ENCODE measurements at regions not wholly inside any gene's neighbourhood (a gene's known extent, or its start where the extent isn't known, plus 50 kb on each side); places are given as distances from the start of the nearest gene placed in this dataset.

DNA sequence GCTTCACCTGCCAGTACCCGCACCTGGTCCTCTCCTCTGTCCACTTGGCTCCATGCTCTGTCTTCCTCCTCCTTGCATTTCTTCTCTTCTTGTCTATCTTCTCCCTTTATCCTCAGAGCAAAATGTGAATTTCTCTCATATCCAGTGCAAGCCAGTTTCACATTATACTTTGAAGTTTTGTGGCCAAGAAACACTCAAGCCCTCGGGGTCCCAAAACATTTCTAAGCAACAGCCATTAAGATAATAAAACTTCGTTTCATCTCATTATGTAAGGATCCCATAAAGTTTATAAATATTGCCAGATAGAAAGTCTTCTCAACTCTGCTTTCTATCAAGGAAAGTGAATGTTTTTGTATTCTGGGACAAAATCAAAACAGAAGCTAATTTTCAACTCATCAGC, 178.8 kb downstream of the SNX18 start:
- TF ChIP-seq, protein P1, sequence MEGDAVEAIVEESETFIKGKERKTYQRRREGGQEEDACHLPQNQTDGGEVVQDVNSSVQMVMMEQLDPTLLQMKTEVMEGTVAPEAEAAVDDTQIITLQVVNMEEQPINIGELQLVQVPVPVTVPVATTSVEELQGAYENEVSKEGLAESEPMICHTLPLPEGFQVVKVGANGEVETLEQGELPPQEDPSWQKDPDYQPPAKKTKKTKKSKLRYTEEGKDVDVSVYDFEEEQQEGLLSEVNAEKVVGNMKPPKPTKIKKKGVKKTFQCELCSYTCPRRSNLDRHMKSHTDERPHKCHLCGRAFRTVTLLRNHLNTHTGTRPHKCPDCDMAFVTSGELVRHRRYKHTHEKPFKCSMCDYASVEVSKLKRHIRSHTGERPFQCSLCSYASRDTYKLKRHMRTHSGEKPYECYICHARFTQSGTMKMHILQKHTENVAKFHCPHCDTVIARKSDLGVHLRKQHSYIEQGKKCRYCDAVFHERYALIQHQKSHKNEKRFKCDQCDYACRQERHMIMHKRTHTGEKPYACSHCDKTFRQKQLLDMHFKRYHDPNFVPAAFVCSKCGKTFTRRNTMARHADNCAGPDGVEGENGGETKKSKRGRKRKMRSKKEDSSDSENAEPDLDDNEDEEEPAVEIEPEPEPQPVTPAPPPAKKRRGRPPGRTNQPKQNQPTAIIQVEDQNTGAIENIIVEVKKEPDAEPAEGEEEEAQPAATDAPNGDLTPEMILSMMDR (IDR thresholded peaks at IDR 0.05): no peak
- no peaks in the 10 kb centered on the region for H3K9me3 ChIP-seq
- no peaks in the 10 kb centered on the region for H3K27me3 ChIP-seq
- H3K27ac ChIP-seq: no peak overlapping the region
- no peak for DNase-seq (ENCODE audit: low spot score)
- no peak overlapping the region for H3K4me3 ChIP-seq
- H3K36me3 ChIP-seq: no peaks in the 10 kb centered on the region
- H3K4me1 ChIP-seq: peaks cover 0 to 5% of the 10 kb centered on the region in 2 donors

DNA sequence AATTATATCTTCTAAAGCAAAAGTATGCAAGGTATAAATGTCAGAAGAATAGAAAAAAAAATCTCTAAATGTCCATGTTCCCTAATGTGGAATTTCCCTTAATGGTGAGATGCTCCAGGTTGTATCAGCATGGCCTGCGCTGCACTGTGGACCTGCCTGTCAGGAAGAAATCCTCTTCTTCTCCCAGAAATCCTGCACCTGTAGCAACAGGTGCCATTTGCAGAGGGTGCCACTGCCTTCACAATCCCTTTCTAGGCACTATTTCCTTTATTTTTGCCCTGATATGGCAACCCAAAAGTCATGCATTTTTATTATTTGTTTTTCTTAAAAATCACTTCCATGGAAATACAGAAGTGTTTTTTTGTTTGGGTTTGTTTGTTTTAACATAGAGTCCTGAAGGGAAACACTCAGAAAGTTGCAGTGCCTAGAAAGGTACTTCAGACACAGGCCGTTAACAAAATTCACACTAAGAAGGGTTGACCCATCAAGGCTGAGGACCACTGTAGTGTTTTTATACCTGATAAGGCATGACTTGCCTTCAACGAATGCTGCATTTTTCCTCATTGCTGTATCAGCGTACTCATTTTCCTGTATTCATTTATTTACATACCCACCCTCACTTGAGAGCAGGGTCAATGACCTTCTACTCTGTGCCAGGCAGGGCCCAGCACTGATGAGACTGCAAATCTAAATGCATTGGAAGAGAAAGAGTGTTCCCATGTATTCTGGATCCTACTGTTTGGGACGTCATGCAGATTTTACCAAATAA, 177.8 kb downstream of the SNX18 start:
- Histone ChIP-seq H3K4me1 (peaks cover 0 to 5% of the 10 kb centered on the region in 2 donors), H3K27me3 (no peaks in the 10 kb centered on the region), H3K9me3 (no peaks in the 10 kb centered on the region), H3K36me3 (no peaks in the 10 kb centered on the region), H3K4me3 (no peak overlapping the region), H3K27ac (no peak overlapping the region)
- no peak for DNase-seq (ENCODE audit: low spot score)
- TF ChIP-seq, protein P1 (IDR thresholded peaks at IDR 0.05): no peak

DNA sequence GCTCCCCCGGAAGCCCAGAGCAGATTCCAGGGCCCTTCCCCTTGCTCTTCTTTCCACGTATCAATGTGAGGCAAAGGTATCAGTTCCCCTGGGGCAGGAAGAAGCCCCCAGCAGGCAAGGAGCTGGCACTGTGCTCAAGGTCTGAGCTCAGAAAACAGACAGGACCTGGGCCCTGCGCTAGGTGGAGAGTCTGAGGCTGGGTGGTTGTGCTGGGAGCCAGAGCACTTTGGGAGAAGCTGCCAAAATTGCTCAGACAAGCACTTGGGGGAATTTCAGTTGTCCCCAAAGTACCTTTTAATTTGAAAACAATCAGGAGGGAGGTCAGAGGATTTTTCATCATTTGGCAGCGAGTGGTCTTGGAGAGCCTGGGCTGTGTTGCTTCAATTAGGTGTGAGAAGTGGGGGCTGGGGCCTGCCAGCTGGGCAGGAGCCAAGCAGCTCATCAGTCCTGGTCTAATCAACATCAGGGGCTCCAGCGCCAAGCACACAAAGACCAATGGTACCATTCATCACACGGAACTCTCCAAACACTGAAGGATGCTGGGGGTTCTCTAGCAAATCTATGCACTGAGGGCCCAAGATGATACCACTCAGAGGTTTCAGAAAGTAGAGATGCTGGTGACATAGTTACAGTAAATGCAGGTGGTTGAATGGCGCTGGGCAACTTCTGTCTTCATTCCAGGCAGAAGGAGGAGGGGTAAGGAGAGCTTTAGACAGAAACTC, 176.5 kb downstream of the SNX18 start:
- H3K9me3 ChIP-seq: no peaks in the 10 kb centered on the region
- H3K4me3 ChIP-seq: no peak overlapping the region
- H3K27ac ChIP-seq: no peak overlapping the region
- peaks cover 0 to 5% of the 10 kb centered on the region in 2 donors for H3K4me1 ChIP-seq
- no peaks in the 10 kb centered on the region for H3K27me3 ChIP-seq
- H3K36me3 ChIP-seq: no peaks in the 10 kb centered on the region
- TF ChIP-seq, protein P1 (IDR thresholded peaks at IDR 0.05): no peak
- DNase-seq (ENCODE audit: low spot score): no peak

GRCh38 chr5:54692631-54693030, 175.1 kb downstream of the SNX18 start:
- no peak for DNase-seq (ENCODE audit: low spot score)
- Histone ChIP-seq H3K4me1 (peaks cover 0 to 5% of the 10 kb centered on the region in 2 donors), H3K27ac (no peak overlapping the region), H3K9me3 (no peaks in the 10 kb centered on the region), H3K27me3 (no peaks in the 10 kb centered on the region), H3K4me3 (no peak overlapping the region), H3K36me3 (no peaks in the 10 kb centered on the region)
- TF ChIP-seq, protein P1 (IDR thresholded peaks at IDR 0.05): no peak

- no peaks in the 10 kb centered on the region for H3K36me3 ChIP-seq
- H3K4me1 ChIP-seq: no peaks in the 10 kb centered on the region
- TF ChIP-seq, protein P1 (IDR thresholded peaks at IDR 0.05): no peak
- DNase-seq (ENCODE audit: low spot score): no peak
- no peak overlapping the region for H3K27ac ChIP-seq
- H3K27me3 ChIP-seq: no peaks in the 10 kb centered on the region
- H3K9me3 ChIP-seq: no peaks in the 10 kb centered on the region
- H3K4me3 ChIP-seq: no peak overlapping the region
Observed at GRCh38 chr5:54691656-54692055, 174.1 kb downstream of the SNX18 start.

Measured in right atrium auricular region (tissue), 2 donors.